Neural crest cell (in vitro differentiated cells): ENCODE measurements at regions not wholly inside any gene's neighbourhood (a gene's known extent, or its start where the extent isn't known, plus 50 kb on each side); places are given as distances from the start of the nearest gene placed in this dataset.
"Not testable (repeated sequence)": the region's sequence is repeated elsewhere in the genome, so short reads cannot be mapped to it uniquely, and the experiment has no call there.

Source experiments
- DNase-seq: peaks from one replicate; pipeline ENCODE4 v3.0.0; 2021; ENCODE audit warnings: low read depth, mixed read lengths, low spot score
- H3K27ac Mint-ChIP-seq: one replicate; pipeline ENCODE4 v1.8.0; 2021; ENCODE audit warnings: mild to moderate bottlenecking, mixed read lengths; ENCODE audit not compliant: unreplicated experiment
- H3K27me3 Mint-ChIP-seq: 2 replicates; pipeline ENCODE4 v1.8.0; 2021; ENCODE audit warnings: low read depth, mild to moderate bottlenecking, mixed read lengths
- H3K36me3 Mint-ChIP-seq: 2 replicates; pipeline ENCODE4 v1.8.0; 2021; ENCODE audit warnings: low read depth, mild to moderate bottlenecking, mixed read lengths
- H3K4me1 Mint-ChIP-seq: 2 replicates; pipeline ENCODE4 v1.8.0; 2021; ENCODE audit warnings: mixed read lengths
- H3K4me3 Mint-ChIP-seq: one replicate; pipeline ENCODE4 v1.8.0; 2021; ENCODE audit warnings: mild to moderate bottlenecking, mixed read lengths
- H3K9me3 Mint-ChIP-seq: 2 replicates; pipeline ENCODE4 v1.8.0; 2021; ENCODE audit warnings: mixed read lengths
- CTCF ChIP-seq: fragments of 200-600 bp; sonication (generic); conservative IDR thresholded peaks from 2 replicates; pipeline ENCODE4 v1.5.0; 2021; ENCODE audit warnings: antibody characterized with exemption, mild to moderate bottlenecking

DNA sequence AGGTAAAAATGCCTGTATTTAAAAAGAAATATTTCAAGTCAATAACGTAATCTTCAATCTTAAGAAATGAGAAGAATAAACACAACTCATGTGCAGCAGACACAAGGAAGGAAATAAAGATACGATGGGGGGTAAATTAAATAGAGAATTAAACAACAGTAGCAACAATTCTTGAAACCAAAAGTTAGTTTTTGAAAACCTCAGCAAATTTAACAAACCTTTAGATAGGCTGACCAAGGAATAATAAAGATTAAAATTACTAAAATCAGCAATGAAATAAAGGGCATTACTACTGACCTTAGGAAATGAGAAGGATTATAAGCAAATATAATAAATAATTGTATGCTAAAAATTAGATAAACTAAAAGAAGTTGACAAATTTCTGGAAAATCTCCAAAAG is 178.9 kb downstream of the RTP5 start:
- no peak for TF ChIP-seq CTCF
- no peak for DNase-seq
- H3K9me3 Mint-ChIP-seq, result no peaks in the 10 kb centered on the region
- no peak overlapping the region for H3K4me3 Mint-ChIP-seq
- no peaks in the 10 kb centered on the region for H3K36me3 Mint-ChIP-seq
- H3K4me1 Mint-ChIP-seq, result peaks cover 5% of the 10 kb centered on the region
- H3K27me3 Mint-ChIP-seq, result peaks cover 81% of the 10 kb centered on the region
- H3K27ac Mint-ChIP-seq, result no peak overlapping the region

GRCh38 chr2:242049492-242049891 is 180.0 kb downstream of the RTP5 start:
- peaks cover 74% of the 10 kb centered on the region for H3K27me3 Mint-ChIP-seq

GRCh38 chr2:242051463-242051862 is 181.9 kb downstream of the RTP5 start:
- Mint-ChIP-seq H3K4me3 (no peak overlapping the region), H3K27me3 (peaks cover 62% of the 10 kb centered on the region), H3K9me3 (no peaks in the 10 kb centered on the region), H3K27ac (no peak overlapping the region), H3K36me3 (no peaks in the 10 kb centered on the region), H3K4me1 (peaks cover under 1% of the 10 kb centered on the region)
- no peak for TF ChIP-seq CTCF
- DNase-seq, result no peak

More at GRCh38 chr2:242049492-242049891, 180.0 kb downstream of the RTP5 start:
- not testable (repeated sequence) for H3K4me3 Mint-ChIP-seq, H3K36me3 Mint-ChIP-seq, H3K9me3 Mint-ChIP-seq, H3K27ac Mint-ChIP-seq, H3K4me1 Mint-ChIP-seq, DNase-seq

- Mint-ChIP-seq H3K9me3 (no peaks in the 10 kb centered on the region), H3K27ac (no peak overlapping the region), H3K36me3 (no peaks in the 10 kb centered on the region), H3K27me3 (peaks cover 68% of the 10 kb centered on the region), H3K4me3 (no peak overlapping the region), H3K4me1 (no peaks in the 10 kb centered on the region)
- no peak for TF ChIP-seq CTCF
- no peak for DNase-seq
These were observed 182.9 kb downstream of the RTP5 start for GRCh38 chr2:242052421-242052820.

DNA sequence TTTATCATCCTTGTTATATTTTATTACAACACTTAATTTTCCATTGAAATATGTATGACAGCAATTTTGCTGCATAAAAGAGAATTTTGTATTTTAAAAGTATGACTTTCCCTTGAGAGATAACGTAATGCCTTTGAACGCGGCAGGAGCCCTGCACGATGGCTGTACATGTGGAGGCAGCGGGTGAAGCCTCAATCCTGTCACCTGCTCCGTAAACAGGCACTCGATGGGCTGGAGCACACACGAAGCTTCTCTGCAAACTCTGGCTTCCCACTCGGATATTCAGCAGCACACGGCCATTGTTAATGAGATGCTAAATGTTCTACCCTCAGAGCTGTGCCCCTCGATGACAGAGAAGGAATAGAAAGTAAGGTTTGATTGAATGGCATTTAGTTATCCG is 184.4 kb downstream of the RTP5 start:
- DNase-seq, result no peak
- Mint-ChIP-seq H3K27ac (no peak overlapping the region), H3K4me1 (no peaks in the 10 kb centered on the region), H3K4me3 (no peak overlapping the region), H3K9me3 (no peaks in the 10 kb centered on the region), H3K36me3 (no peaks in the 10 kb centered on the region), H3K27me3 (peaks cover 59% of the 10 kb centered on the region)
- no peak for TF ChIP-seq CTCF

GRCh38 chr2:242054406-242054805 is 184.9 kb downstream of the RTP5 start:
- Mint-ChIP-seq H3K9me3 (no peaks in the 10 kb centered on the region), H3K27me3 (peaks cover 58% of the 10 kb centered on the region), H3K4me3 (no peak overlapping the region), H3K36me3 (no peaks in the 10 kb centered on the region), H3K4me1 (no peaks in the 10 kb centered on the region), H3K27ac (no peak overlapping the region)
- no peak for DNase-seq
- TF ChIP-seq CTCF, result no peak
